Liver (tissue), 8 donors: ENCODE measurements at regions not wholly inside any gene's neighbourhood (a gene's known extent, or its start where the extent isn't known, plus 50 kb on each side); places are given as distances from the start of the nearest gene placed in this dataset.

ENCODE experiments used
- DNase-seq: peaks from one replicate; pipeline ENCODE4 v3.0.0-alpha.2; 2017; ENCODE audit warnings: low spot score
- H3K27ac ChIP-seq, 2 donors: one replicate each; pipeline ENCODE4 v1.7.0; 2013; ENCODE audit warnings: inconsistent platforms in 2 of 2, low read length in 2 of 2, control low read depth in 1 of 2, low read depth in 1 of 2, mild to moderate bottlenecking in 1 of 2
- H3K27me3 ChIP-seq, 4 donors: one replicate each; pipeline versions ENCODE4 v1.6.1 to v1.7.0; 2013; ENCODE audit warnings: low read length in 3 of 4, inconsistent platforms in 1 of 4, mild to moderate bottlenecking in 1 of 4, moderate library complexity in 1 of 4; ENCODE audit not compliant: control insufficient read depth in 4 of 4, insufficient read depth in 4 of 4
- H3K36me3 ChIP-seq, 4 donors: one replicate each; pipeline versions ENCODE4 v1.6.1 to v1.7.0; 2013; ENCODE audit warnings: low read length in 3 of 4, mild to moderate bottlenecking in 3 of 4, low read depth in 1 of 4, moderate library complexity in 1 of 4; ENCODE audit not compliant: control insufficient read depth in 4 of 4, insufficient read depth in 3 of 4
- H3K4me1 ChIP-seq, 4 donors: one replicate each; pipeline versions ENCODE4 v1.6.1 to v1.7.0; 2013; ENCODE audit warnings: low read length in 3 of 4, mild to moderate bottlenecking in 3 of 4, moderate library complexity in 1 of 4; ENCODE audit not compliant: control insufficient read depth in 4 of 4, insufficient read depth in 4 of 4
- H3K4me3 ChIP-seq, 3 donors: one replicate each; pipeline versions ENCODE4 v1.6.1 to v1.7.0; 2013; ENCODE audit warnings: low read length in 3 of 3, control low read depth in 1 of 3, low read depth in 1 of 3, mild to moderate bottlenecking in 1 of 3
- H3K9ac ChIP-seq, 2 donors: one replicate each; pipeline ENCODE4 v1.7.0; 2013; ENCODE audit warnings: low read length in 2 of 2, mild to moderate bottlenecking in 2 of 2, moderate library complexity in 2 of 2, control low read depth in 1 of 2, low read depth in 1 of 2
- H3K9me3 ChIP-seq, 4 donors: one replicate each; pipeline versions ENCODE4 v1.6.1 to v1.7.0; 2013; ENCODE audit warnings: low read length in 3 of 4; ENCODE audit not compliant: control insufficient read depth in 4 of 4
- ATF3 ChIP-seq: IDR thresholded peaks from 2 replicates; pipeline ENCODE4 v1.6.1; 2016; ENCODE audit warnings: antibody characterized with exemption
- CTCF ChIP-seq: fragments of 150-350 bp; IDR thresholded peaks from 2 replicates; pipeline ENCODE4 v1.5.1; 2017; ENCODE audit warnings: improper control_type of control experiment, low read depth, low read length; ENCODE audit not compliant: missing input control
- EGR1 ChIP-seq, 2 donors: IDR thresholded peaks; 2 replicates each; pipeline ENCODE4 v1.6.1; 2016 to 2018; ENCODE audit warnings: antibody characterized with exemption in 2 of 2, low read depth in 2 of 2
- FOXA1 ChIP-seq: IDR thresholded peaks from 2 replicates; pipeline ENCODE4 v1.6.1; 2016; ENCODE audit warnings: antibody characterized with exemption
- GABPA ChIP-seq, 2 donors: IDR thresholded peaks in 1 of 2; conservative IDR thresholded peaks in 1 of 2; 2 replicates each; pipeline ENCODE4 v1.6.1; 2016; ENCODE audit warnings: antibody characterized with exemption in 2 of 2, mild to moderate bottlenecking in 1 of 2, moderate library complexity in 1 of 2
- HNF4A ChIP-seq, 2 donors: conservative IDR thresholded peaks; 2 replicates each; pipeline ENCODE4 v1.6.1; 2016; ENCODE audit warnings: antibody characterized with exemption in 2 of 2, mild to moderate bottlenecking in 2 of 2
- HNF4G ChIP-seq: IDR thresholded peaks from 2 replicates; pipeline ENCODE4 v1.6.1; 2016; ENCODE audit warnings: antibody characterized with exemption
- JUND ChIP-seq, 2 donors: IDR thresholded peaks; 2 replicates each; pipeline ENCODE4 v1.6.1; 2016; ENCODE audit warnings: antibody characterized with exemption in 2 of 2
- RAD21 ChIP-seq, 2 donors: IDR thresholded peaks; 2 replicates each; pipeline ENCODE4 v1.6.1; 2016; ENCODE audit warnings: antibody characterized with exemption in 2 of 2, mild to moderate bottlenecking in 2 of 2
- RXRA ChIP-seq, 2 donors: IDR thresholded peaks; 2 replicates each; pipeline ENCODE4 v1.6.1; 2017 to 2018; ENCODE audit warnings: antibody characterized with exemption in 2 of 2, mild to moderate bottlenecking in 1 of 2
- SP1 ChIP-seq: IDR thresholded peaks from 2 replicates; pipeline ENCODE4 v1.6.1; 2018; ENCODE audit warnings: antibody characterized with exemption, mild to moderate bottlenecking
- TAF1 ChIP-seq: conservative IDR thresholded peaks from 2 replicates; pipeline ENCODE4 v1.6.1; 2016; ENCODE audit warnings: antibody characterized with exemption, mild to moderate bottlenecking
- YY1 ChIP-seq: IDR thresholded peaks from 2 replicates; pipeline ENCODE4 v1.6.1; 2016; ENCODE audit warnings: antibody characterized with exemption, mild to moderate bottlenecking
- ZBTB33 ChIP-seq: IDR thresholded peaks from 2 replicates; pipeline ENCODE4 v1.6.1; 2016; ENCODE audit warnings: antibody characterized with exemption
- WGBS: extraction: QIAGEN DNeasy Blood & Tissue Kit; methylation state at CpG from one replicate; pipeline ENCODE4 v1.1.7; 2013; 5-methylcytosine and 5-hydroxymethylcytosine counted together
- TF ChIP-seq, protein P1 (sequence below): IDR thresholded peaks from 2 replicates; pipeline ENCODE4 v1.6.1; 2016; ENCODE audit warnings: antibody characterized with exemption
- TF ChIP-seq, protein P2 (sequence below): IDR thresholded peaks from 2 replicates; pipeline ENCODE4 v1.6.1; 2016; ENCODE audit warnings: antibody characterized with exemption, mild to moderate bottlenecking
- donor health status: healthy.
- donor health status: healthy.
- donor health status: healthy.
- donor health status: healthy.
- donor health status: healthy.

DNA sequence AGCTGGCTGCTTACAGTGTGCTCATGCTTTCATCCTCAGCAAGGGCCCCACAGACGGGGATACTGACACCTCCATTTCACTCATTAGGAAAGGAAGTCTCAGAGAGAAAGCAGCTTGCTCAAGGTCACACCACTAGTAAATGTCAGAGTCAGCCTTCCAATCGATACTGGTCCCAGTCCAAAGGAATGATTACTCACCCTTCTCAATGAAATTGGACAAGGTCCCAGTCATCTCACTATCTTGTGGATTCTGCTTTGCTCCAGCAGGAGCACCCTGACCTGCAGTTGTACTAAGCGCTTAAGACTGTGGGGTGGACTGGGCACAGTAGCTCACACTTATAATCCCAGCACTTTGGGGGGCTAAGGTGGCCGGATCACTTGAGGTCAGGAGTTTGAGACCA lies 132.2 kb upstream of the SLC34A2 start:
- no peaks in the 10 kb centered on the region for H3K9me3 ChIP-seq
- H3K27me3 ChIP-seq, result peaks cover 0 to 7% (median 0%) of the 10 kb centered on the region in 4 donors
- H3K4me1 ChIP-seq, result no peaks in the 10 kb centered on the region
- no peak for TF ChIP-seq TAF1
- no peak for TF ChIP-seq EGR1 (IDR thresholded peaks at IDR 0.05; ENCODE audit: low read depth in 2 of 2)
- TF ChIP-seq RXRA (IDR thresholded peaks at IDR 0.05), result no peak
- no peak for TF ChIP-seq CTCF
- no peak for TF ChIP-seq HNF4G
- TF ChIP-seq GABPA (IDR thresholded peaks at IDR 0.05 in 1 of 2, conservative IDR thresholded peaks at IDR 0.05 in 1 of 2), result no peak
- no peak for TF ChIP-seq SP1
- H3K9ac ChIP-seq, result no peak overlapping the region
- 69% methylated on average over 4 of the region's 4 CpGs for WGBS
- no peak overlapping the region for H3K27ac ChIP-seq
- no peak overlapping the region for H3K4me3 ChIP-seq
- no peak for DNase-seq
- H3K36me3 ChIP-seq, result no peaks in the 10 kb centered on the region

DNA sequence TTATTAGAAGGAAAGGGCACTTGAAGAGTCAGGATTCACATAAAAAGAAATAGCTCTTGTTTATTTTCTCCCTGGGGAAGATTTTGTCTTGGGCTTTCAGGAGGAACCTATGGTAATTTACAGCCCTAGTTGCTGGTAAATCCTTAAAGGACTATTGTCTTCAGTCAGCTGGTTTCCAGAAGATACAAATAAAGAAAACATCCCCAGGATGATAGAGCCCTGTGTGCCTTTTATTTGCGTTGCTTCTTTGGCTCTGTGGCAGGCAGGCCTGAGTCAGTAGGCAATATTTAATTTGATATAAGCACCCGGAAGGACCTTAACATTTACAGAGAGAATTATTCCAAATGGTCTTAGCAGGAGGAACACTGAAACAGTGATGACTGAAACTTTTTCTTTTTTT lies 131.0 kb upstream of the SLC34A2 start:
- Histone ChIP-seq H3K9ac (no peak overlapping the region), H3K36me3 (no peaks in the 10 kb centered on the region), H3K4me1 (no peaks in the 10 kb centered on the region), H3K27ac (no peak overlapping the region), H3K4me3 (no peak overlapping the region), H3K27me3 (peaks cover 0 to 6% (median 0%) of the 10 kb centered on the region in 4 donors), H3K9me3 (no peaks in the 10 kb centered on the region)
- TF ChIP-seq, protein P1, sequence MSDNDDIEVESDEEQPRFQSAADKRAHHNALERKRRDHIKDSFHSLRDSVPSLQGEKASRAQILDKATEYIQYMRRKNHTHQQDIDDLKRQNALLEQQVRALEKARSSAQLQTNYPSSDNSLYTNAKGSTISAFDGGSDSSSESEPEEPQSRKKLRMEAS, result no peak
- TF ChIP-seq HNF4A (conservative IDR thresholded peaks at IDR 0.05) (no peak), FOXA1 (no peak), EGR1 (IDR thresholded peaks at IDR 0.05; ENCODE audit: low read depth in 2 of 2) (no peak), RAD21 (IDR thresholded peaks at IDR 0.05) (no peak), TAF1 (no peak), GABPA (IDR thresholded peaks at IDR 0.05 in 1 of 2, conservative IDR thresholded peaks at IDR 0.05 in 1 of 2) (no peak), SP1 (no peak), JUND (IDR thresholded peaks at IDR 0.05) (no peak), RXRA (IDR thresholded peaks at IDR 0.05) (no peak), ATF3 (no peak), ZBTB33 (no peak), YY1 (no peak)
- TF ChIP-seq, protein P2, sequence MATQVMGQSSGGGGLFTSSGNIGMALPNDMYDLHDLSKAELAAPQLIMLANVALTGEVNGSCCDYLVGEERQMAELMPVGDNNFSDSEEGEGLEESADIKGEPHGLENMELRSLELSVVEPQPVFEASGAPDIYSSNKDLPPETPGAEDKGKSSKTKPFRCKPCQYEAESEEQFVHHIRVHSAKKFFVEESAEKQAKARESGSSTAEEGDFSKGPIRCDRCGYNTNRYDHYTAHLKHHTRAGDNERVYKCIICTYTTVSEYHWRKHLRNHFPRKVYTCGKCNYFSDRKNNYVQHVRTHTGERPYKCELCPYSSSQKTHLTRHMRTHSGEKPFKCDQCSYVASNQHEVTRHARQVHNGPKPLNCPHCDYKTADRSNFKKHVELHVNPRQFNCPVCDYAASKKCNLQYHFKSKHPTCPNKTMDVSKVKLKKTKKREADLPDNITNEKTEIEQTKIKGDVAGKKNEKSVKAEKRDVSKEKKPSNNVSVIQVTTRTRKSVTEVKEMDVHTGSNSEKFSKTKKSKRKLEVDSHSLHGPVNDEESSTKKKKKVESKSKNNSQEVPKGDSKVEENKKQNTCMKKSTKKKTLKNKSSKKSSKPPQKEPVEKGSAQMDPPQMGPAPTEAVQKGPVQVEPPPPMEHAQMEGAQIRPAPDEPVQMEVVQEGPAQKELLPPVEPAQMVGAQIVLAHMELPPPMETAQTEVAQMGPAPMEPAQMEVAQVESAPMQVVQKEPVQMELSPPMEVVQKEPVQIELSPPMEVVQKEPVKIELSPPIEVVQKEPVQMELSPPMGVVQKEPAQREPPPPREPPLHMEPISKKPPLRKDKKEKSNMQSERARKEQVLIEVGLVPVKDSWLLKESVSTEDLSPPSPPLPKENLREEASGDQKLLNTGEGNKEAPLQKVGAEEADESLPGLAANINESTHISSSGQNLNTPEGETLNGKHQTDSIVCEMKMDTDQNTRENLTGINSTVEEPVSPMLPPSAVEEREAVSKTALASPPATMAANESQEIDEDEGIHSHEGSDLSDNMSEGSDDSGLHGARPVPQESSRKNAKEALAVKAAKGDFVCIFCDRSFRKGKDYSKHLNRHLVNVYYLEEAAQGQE, result no peak
- no peak for DNase-seq
- 50% methylated on average over 2 of the region's 2 CpGs for WGBS
